Daoy (cell line): ENCODE measurements at regions not wholly inside any gene's neighbourhood (a gene's known extent, or its start where the extent isn't known, plus 50 kb on each side); places are given as distances from the start of the nearest gene placed in this dataset.

Source experiments
- DNase-seq: peaks from one replicate; pipeline ENCODE4 v3.0.0-alpha.2; 2015; ENCODE audit warnings: low read depth

- no peak for DNase-seq
Observed at GRCh38 chr15:81529481-81529880, 155.5 kb upstream of the TMC3 start.

GRCh38 chr15:81526029-81526428 is 152.0 kb upstream of the TMC3 start:
- no peak for DNase-seq

GRCh38 chr15:81524496-81524895 is 150.5 kb upstream of the TMC3 start:
- DNase-seq = no peak

GRCh38 chr15:81523867-81524266 is 149.9 kb upstream of the TMC3 start:
- DNase-seq = no peak

- no peak for DNase-seq
Observed at GRCh38 chr15:81520480-81520879, 146.5 kb upstream of the TMC3 start.

GRCh38 chr15:81516461-81516860 is 142.4 kb upstream of the TMC3 start:
- peak; percentile 28 for DNase-seq

- no peak for DNase-seq
Observed at GRCh38 chr15:81516012-81516411, 142.0 kb upstream of the TMC3 start.

- no peak for DNase-seq
Observed at GRCh38 chr15:81514725-81515124, 140.7 kb upstream of the TMC3 start.

GRCh38 chr15:81511138-81511537 is 137.1 kb upstream of the TMC3 start:
- DNase-seq = no peak

GRCh38 chr15:81507831-81508230 is 133.8 kb upstream of the TMC3 start:
- DNase-seq = no peak

- DNase-seq = no peak
Observed at GRCh38 chr15:81506936-81507335, 132.9 kb upstream of the TMC3 start.

- DNase-seq = no peak
Observed at GRCh38 chr15:81506071-81506470, 132.1 kb upstream of the TMC3 start.

- peak; percentile 44 for DNase-seq
Observed at GRCh38 chr15:81504170-81504905, 130.3 kb upstream of the TMC3 start.

GRCh38 chr15:81502439-81502838 is 128.4 kb upstream of the TMC3 start:
- DNase-seq = no peak

GRCh38 chr15:81500081-81500480 is 126.1 kb upstream of the TMC3 start:
- no peak for DNase-seq

GRCh38 chr15:81498294-81498693 is 124.3 kb upstream of the TMC3 start:
- DNase-seq = no peak

- DNase-seq = no peak
Observed at GRCh38 chr15:81497238-81497637, 123.2 kb upstream of the TMC3 start.

- no peak for DNase-seq
Observed at GRCh38 chr15:81495780-81496467, 121.9 kb upstream of the TMC3 start.

GRCh38 chr15:81492969-81493645 is 119.1 kb upstream of the TMC3 start:
- no peak for DNase-seq

- DNase-seq = peak; percentile 39
Observed at GRCh38 chr15:81492331-81492968, 118.4 kb upstream of the TMC3 start.

GRCh38 chr15:81491414-81492096 is 117.5 kb upstream of the TMC3 start:
- DNase-seq = no peak

- peak; percentile 10 for DNase-seq
Observed at GRCh38 chr15:81485806-81486205, 111.8 kb upstream of the TMC3 start.
